ENCODE measurements at regions not wholly inside any gene's neighbourhood (a gene's known extent, or its start where the extent isn't known, plus 50 kb on each side); places are given as distances from the start of the nearest gene placed in this dataset.
"Not testable (repeated sequence)": the region's sequence is repeated elsewhere in the genome, so short reads cannot be mapped to it uniquely, and the experiment has no call there.

DNA sequence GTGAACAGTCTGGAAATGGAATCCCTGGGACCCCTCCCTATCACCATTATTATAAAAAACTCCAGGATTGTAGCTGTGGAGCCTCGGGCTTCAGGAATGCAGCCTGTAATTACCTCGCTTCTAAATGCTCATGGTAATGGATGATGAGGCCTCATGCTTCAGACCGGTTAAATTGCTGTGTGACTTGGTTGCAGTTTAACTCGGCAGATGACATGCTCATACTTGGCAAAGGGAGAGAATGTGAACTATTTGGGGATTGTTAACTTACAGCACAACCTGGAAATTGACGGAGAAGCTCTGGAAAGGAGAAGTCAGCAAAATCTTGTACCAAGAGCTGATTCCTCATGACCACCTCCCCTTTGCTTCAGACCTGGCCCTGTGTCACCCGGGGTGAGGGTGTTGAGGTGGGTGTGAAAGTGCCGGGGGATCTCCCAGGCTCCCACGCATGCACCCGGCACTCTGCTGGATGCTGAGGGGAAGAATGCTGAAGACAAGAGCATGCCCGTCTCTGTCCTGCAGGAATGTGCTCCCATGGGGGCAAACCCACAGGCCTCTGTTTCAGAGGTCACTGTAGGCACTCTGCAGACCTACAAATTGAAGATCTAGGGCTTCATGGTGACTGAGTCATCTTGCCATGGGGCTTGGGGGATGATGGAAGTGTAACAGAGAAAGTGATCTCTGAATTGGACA, 364.8 kb downstream of the RPS6KC1 start:
- FAIRE-seq, result no peak
- DNase-seq (ENCODE audit: low spot score in 2 of 2), result no peak

GRCh38 chr1:213416461-213417224, 365.6 kb downstream of the RPS6KC1 start:
- DNase-seq (ENCODE audit: low spot score in 2 of 2) (no peak), FAIRE-seq (no peak)

DNA sequence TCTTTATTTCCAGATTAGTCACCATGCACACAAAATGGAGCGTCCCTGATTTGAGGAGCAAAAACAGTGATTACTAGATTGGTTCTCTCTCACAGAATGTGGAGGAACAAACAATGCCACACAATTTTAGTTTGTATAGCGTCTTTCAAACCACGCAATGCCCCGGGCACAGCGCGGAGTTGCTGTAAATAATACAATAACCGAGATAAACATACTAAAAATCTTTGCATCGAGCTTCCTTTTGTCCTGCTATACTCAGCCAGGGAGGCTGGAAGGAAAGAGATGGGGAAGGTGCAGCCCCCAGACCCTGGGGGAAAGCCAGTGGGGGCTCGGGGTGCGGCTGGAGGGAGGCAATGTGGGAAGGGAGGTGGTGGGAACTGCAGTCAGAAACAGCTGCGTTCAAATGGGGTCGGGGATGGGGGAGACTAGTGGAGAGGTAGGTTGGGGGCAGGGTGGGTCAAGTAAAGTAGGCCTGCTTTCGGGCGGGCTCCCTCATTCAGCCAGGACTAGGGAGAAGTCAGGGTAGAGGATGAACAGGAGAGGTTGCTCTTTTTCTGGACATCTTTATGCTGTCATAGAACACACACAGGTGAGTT, 366.3 kb downstream of the RPS6KC1 start:
- DNase-seq (ENCODE audit: low spot score in 2 of 2) (no peak), FAIRE-seq (no peak)

GRCh38 chr1:213417846-213418245, 366.8 kb downstream of the RPS6KC1 start:
- FAIRE-seq, result no peak
- DNase-seq (ENCODE audit: low spot score in 2 of 2), result no peak

GRCh38 chr1:213418268-213419071, 367.4 kb downstream of the RPS6KC1 start:
- DNase-seq (ENCODE audit: low spot score in 2 of 2), result no peak

DNA sequence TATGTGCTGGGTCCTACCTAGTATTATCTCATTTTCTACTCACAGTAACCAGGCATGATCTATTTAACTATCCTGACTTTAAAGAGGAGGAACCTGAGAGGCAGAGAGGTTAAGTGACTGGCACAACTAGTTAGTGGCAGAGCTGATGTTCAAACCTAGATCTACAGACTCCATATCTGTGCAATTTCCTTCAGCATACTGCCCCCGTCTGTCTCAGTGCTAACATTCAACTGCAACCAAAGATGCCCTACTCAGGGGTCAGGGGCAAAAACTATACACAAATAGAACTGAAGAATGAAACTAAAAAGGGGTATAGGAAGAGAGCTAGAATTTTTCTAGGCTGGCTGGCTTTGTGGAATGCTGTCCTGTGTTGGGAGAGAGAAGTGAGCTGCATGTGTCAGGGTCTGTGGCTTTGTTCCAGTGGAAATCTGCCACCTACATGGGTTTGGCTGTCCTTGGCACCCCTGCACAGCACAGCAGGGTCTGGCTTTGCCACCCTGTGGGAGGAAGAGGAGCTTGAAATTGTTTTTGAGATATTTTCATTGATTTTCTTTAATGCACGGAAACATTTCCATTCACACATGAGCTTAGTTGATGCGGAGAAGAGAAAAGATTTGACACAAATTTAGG, 368.5 kb downstream of the RPS6KC1 start:
- DNase-seq (ENCODE audit: low spot score in 2 of 2), result no peak

More at GRCh38 chr1:213418268-213419071, 367.4 kb downstream of the RPS6KC1 start:
- no peak for FAIRE-seq

DNA sequence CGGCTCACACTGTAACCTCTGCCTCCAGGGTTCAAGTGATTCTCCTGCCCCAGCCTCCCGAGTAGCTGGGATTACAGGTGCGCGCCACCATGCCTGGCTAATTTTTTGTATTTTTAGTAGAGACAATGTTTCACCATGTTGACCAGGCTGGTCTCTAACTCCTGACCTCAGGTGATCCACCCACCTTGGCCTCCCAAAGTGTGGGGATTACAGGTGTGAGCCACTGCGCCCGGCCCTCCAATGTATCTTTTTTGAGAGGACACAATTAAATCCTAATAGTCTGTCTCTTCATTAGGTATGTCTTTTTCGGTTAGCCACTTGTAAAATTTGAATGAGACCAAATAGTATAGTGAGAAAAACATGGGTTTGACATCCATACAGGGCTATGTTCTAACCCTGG, 370.1 kb downstream of the RPS6KC1 start:
- DNase-seq (ENCODE audit: low spot score in 2 of 2); FAIRE-seq: not testable (repeated sequence)

More for the DNA sequence above, 368.5 kb downstream of the RPS6KC1 start:
- FAIRE-seq, result no peak

- no peak for DNase-seq (ENCODE audit: low spot score in 2 of 2)
These were observed 372.0 kb downstream of the RPS6KC1 start for GRCh38 chr1:213423041-213423440.

GRCh38 chr1:213423605-213424004, 372.6 kb downstream of the RPS6KC1 start:
- DNase-seq (ENCODE audit: low spot score in 2 of 2), result no peak
- FAIRE-seq, result no peak

More at GRCh38 chr1:213423041-213423440, 372.0 kb downstream of the RPS6KC1 start:
- no peak for FAIRE-seq

DNA sequence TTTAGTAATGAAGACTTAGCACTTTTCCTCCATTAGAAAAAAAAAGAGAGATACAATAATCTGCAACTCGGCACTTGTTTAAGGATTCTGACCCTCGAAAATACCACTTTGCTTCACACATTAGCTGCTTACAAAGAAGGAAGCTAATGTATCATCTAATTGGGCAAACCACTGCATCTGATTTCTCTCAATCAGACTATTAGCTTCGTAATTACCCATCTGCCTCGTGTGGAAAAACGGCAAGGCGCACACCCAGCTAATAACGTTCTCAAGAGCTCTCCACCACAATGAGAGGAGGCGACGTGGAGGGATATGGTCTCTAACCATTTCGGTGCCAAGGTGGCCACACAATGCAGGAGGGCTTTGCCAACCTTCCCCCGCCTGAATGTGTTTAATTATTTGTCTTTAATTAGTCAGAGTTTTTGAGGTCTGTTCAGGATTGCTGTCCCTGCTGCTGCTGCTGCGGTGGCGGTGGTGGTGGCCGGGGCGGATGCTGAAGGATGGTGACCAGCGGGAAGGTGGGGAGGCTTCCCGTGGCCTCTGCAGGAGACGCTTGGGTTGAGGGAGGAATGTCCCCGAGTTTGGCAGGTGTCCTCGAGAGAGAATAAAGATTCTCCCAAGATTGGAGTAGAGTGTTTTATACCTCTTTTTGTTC, 374.5 kb downstream of the RPS6KC1 start:
- no peak for FAIRE-seq
- DNase-seq (ENCODE audit: low spot score in 2 of 2), result no peak

DNA sequence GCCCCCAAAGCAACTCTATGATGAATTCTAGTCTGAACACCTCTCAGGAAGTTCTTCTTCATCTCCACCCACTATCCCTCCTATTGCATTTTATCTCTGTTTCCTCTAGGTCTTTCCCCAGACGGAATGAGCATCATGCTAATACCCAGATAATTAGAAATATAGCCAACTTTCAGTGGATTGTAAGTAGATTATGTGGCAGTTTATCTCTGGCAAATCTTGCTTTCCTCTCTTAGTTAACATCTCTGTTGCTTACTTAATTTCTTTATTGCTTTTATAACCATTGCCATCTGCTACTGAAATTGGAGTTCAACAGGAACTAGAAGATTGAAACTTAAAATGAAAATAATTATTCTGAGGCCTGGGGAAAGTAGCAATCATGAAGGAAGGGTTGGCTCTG, 378.6 kb downstream of the RPS6KC1 start:
- FAIRE-seq (no peak), DNase-seq (ENCODE audit: low spot score in 2 of 2) (no peak)

DNA sequence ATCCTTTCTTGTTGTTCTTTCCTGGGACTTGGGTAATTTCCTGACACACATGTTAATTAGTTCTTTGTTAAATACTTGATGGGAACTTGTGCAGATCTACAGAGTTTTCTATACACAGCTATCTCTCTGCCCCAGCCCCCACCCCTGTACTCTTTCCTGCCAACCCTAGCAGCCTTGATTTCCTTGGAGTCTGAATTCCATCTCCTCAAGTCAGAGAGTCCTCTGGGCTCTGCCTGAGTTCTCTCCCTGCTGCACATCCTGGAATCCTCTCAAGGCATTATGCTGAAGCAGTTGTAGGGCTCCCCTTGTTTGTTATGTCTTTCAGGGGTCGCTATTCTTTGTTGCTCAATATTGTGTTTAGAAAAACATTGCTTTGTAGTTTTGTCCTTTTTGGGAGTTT, 384.7 kb downstream of the RPS6KC1 start:
- FAIRE-seq, result no peak
- DNase-seq (ENCODE audit: low spot score in 2 of 2), result no peak

- FAIRE-seq (no peak), DNase-seq (ENCODE audit: low spot score in 2 of 2) (no peak)
These were observed 387.3 kb downstream of the RPS6KC1 start for GRCh38 chr1:213438339-213438738.

GRCh38 chr1:213439703-213440102, 388.7 kb downstream of the RPS6KC1 start:
- DNase-seq (ENCODE audit: low spot score in 2 of 2), result no peak
- no peak for FAIRE-seq

- DNase-seq (ENCODE audit: low spot score in 2 of 2) (no peak), FAIRE-seq (no peak)
These were observed 389.7 kb downstream of the RPS6KC1 start for GRCh38 chr1:213440766-213441165.

DNA sequence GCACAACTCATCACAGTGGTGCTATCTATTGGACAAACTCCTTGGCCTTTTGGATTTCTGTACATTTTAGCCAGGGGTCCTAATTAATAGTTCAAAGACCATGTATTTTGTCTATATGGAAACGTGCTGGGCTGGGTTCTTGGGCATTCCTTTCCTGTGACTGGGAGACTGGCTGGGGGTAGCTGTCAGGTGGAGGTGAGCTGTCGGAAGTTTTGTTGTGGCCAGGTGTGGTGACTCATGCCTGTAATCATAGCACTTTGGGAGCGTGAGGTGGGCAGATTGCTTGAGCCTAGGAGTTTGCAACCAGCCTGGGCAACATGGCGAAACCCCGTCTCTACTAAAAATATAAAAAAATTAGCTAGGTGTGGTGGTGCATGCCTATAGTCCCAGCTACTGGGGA, 392.4 kb downstream of the RPS6KC1 start:
- FAIRE-seq, result no peak
- no peak for DNase-seq (ENCODE audit: low spot score in 2 of 2)

- DNase-seq (ENCODE audit: low spot score in 2 of 2) (no peak), FAIRE-seq (no peak)
These were observed 393.2 kb downstream of the RPS6KC1 start for GRCh38 chr1:213444224-213444623.

DNA sequence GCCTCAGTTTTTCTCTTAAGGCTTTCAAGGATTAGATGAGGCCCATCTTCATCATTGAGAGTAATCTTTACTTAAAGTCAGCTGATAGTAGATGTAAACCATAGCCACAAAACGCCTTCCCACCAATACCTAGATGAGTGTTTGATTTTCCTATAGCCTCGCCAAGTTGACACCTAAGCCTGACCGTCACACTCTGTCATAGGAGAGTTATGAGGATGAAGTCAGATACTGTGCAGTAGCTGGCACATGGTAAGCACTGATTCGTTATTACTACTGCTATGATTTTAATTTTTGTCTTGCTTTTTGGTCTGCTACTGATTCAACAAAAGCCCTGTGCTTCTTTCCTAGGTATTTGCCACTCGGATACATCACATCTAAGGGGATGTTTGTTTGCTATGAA, 395.5 kb downstream of the RPS6KC1 start:
- no peak for FAIRE-seq

DNA sequence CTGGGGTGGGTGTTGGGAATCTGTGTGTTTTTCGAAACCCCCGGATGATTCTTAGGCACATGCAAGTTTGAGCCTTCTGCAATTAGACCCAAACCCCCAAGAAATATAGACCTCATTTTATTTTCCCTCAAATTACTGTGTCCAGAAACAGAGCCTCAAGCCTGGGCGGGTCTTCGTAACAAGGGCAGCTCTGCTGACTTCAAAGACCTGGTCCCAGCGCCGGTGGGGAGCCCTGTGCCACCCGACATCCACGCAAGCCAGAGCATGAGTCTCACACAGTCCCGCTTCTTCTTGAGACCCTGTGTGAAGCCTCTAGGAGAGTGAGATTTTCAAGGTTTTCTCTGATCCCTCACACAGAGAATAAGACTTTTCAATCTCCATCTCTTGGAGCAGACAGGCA, 397.3 kb downstream of the RPS6KC1 start:
- FAIRE-seq (no peak), DNase-seq (ENCODE audit: low spot score in 2 of 2) (no peak)

More for the DNA sequence above, 395.5 kb downstream of the RPS6KC1 start:
- no peak for DNase-seq (ENCODE audit: low spot score in 2 of 2)

GRCh38 chr1:213448776-213449175, 397.7 kb downstream of the RPS6KC1 start:
- FAIRE-seq (no peak), DNase-seq (ENCODE audit: low spot score in 2 of 2) (no peak)

Data from frontal cortex (tissue), 3 donors.